ENCODE measurements at regions not wholly inside any gene's neighbourhood (a gene's known extent, or its start where the extent isn't known, plus 50 kb on each side); places are given as distances from the start of the nearest gene placed in this dataset.
A peak's percentile ranks its signal among the peaks of the same experiment; 100 is the strongest.

DNA sequence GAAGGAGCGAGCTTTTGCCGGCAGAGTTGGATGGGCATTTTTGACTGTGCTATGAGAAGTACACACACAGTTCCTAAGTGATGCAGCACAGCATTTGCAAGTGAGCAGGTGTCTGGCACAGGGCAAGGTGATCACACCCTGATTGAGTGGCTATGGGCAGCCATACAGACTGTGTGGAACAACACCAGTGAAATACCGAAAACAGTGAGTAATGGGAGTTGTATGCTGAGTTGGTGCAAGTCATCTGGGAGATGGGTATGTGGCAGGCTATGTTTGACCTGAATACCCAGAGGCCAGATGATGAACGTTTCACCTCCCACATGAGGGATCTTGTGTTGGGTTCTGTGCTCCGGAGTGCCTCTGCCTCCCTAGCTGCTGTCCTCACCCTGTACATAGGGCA lies 53.5 kb upstream of the TIPARP start:
- no peak for ATAC-seq

DNA sequence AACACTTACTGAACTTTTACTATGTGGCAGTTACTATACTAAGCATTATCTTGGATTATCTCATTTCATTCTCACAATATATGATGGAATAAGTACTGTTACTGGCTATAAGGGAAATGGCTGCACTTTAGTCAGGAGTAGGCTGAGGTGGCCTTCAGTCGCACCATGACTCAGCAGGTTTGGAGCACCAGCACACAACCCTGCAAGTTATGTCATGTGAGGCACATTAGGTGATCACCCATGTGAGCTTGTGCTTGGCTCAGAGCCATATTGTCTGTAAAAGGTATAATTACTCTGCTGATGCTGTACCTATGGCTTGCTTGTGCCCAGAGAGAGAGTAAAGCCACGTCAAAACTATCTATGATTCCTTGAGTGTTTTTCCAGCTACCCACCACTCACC lies 54.1 kb upstream of the TIPARP start:
- peak; percentile 87 for ATAC-seq

DNA sequence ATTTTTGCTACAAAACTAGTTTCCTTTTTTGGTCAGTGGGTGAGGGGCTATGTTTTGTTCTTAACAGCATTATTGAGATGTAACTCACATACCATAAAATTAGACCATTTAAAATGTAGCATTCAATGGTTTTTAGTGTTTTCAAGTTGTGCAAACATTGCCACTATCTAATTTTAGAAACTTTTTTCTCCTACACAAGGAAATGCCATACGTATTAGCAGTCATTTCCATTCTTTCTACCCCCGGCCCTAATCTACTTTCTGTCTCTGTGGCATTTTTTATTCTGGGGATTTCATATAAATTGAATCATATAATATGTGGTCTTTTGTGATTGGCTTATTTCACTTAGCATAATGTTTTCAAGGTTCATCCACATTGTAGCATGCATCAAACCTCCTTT lies 55.0 kb upstream of the TIPARP start:
- no peak for ATAC-seq

DNA sequence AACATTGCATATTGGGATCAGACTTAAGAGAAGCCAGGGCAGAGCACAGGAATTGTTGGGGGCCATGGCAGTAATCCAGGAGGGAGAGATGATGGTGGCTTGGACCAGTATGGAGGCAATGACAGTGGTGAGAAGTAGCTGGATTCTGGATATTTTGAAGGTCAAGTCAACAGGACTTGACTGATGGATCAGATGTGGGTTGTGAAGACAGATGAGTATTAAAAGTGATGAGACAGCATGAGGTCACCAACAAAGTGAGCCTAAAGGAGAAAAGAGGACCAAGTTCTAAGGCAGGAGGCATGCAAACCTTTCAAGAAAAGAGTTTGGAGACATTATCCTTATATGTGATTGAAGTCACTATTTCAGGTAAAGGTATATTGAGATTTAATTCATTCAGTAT lies 56.6 kb upstream of the TIPARP start:
- ATAC-seq = no peak

DNA sequence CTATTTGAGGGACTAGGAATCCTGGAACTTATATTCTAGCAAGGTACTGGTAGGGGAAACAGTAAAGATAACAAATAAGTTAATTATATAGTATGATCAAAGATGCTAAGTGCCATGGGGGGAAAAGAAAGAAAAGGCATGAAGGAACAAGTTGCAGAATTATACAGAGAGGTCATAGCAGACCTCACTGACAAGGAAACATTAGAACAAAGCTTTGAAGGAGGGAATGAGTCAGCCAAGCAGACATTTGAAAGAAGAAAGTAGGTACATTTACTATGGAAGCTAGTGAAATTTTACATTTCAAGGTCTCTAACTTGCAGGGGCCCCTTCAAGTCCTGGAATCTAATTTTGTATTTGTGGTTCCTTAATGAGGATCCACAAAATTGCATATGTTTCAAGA lies 57.2 kb upstream of the TIPARP start:
- ATAC-seq = peak; percentile 36

DNA sequence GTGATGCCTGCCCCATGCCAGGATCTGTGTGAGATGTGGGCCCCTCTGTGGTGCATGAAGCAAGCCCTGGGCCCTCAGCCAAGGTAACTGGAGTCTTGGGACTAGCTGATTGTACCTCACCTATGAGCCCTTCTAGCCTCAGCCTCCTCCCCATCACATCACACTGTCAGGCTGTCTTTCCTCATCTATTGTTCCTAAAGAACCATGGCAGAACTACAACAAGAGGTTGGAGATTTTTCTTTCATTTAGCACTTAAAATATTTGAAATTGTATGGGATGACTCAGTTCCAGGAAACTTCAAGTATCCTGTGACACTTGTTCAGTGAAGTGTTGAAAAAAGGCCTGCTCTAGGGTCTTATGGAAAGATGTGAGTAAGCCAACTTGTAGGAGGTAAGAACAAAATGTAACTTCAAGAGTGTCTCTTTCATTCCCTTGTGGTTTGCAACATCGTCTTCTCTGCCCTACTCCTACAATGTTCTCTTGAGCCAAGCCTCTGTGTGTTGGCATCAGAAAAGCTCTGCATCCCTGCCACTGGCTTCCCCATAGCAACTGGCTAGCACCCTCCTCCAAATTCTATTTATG lies 58.7 kb upstream of the TIPARP start:
- no peak for ATAC-seq

DNA sequence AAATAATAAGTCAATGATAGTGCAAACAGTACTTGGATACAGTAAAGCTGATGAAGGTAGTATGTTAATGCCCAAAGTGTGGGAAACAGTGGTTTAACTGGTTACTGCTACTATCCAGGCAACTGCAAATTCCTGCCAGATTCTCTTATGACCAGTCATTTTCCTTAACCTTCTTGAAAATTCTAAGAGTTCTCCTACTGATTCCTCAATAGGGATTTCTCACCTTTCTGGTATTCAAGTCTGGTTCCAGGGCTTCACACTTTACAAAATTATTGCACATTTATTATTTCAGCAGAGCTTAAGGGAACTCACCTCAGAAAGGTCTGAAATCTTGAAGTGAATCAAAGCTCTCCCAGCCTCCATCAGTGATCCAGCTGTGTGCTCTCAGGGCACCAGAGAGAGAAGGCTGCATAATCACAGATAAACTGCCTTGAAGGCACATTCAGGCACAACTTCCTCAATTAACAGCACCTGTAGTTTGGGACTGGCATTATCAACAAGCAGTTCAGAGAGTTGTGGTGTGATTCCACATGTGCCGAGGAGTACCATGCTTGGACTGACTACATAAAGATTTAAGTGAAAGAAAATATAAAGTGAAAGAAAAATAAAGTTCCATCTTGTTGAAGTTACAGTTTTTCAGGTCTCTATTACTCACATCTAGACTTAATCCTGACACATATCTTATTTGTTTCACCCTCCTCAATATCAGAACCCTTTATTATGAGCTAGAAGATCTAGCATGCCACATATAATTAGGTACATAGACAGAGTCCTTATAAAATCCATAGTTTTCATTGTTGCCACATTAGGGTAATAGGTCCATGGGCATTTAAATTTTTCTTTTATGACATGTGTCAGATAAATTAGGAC lies 59.5 kb upstream of the TIPARP start:
- no peak for ATAC-seq

DNA sequence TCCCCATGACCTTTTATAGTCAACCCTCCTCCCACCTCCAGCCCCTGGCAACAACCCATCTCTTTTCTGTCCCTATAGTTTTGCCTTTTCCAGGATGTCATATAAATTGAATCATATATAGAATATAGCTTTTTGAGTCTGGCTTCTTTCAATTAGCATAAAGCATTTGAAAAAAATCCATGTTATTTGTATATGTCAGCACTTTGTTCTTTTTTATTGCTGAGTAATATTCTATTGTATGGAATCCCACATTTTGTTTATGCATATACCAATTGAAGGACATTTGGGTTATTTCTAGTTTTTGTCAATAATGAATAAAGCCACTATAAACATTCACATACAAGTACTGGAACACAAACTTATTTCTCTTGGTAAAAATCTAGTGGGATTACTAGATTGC lies 58.0 kb upstream of the SSR3 start:
- ATAC-seq = no peak

DNA sequence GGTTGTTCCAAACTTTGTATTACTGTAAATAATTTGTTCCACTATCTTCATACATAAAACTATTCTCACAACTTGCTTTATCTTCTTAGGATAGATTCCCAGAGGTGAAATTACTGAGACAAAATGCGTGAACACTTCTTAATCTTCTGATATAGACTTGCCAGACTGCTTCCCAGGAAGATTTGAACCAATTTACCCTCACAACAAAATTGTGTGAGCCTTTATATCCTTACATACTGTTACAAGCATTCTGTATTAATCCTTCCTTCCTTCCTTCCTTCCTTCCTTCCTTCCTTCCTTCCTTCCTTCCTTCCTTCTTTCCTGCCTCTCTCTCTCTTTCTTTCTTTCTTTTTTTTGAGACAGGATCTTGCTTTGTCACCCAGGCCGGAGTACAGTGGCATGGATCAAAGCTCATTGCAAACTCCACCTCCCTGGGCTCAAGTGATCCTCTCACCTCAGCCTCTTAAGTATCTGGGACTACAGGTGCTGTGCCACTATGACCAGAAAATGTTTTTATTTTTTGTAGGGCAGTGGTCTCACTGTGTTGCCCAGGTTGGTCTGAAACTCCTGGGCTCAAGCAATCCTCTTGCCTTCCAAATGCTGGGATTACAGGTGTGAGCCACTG lies 57.1 kb upstream of the SSR3 start:
- ATAC-seq = no peak

DNA sequence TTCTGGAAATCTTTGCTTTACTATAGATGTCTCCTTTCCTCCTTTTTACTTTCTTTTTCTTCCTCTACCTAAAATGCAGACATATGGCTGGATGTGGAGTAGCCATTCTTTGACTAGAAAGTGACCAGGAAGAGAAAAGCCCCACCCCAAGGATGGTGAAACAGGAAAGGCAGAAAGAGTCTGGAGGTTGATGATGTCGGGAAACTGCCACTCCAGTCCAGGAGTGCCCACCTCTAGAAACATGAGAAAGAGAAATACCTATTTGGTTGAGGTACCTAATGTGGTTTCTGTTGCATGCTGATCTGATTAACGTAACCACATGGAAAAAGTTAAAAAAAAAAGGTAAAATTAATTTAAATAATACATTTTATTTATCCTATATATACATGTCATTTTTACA lies 55.2 kb upstream of the SSR3 start:
- ATAC-seq = no peak

DNA sequence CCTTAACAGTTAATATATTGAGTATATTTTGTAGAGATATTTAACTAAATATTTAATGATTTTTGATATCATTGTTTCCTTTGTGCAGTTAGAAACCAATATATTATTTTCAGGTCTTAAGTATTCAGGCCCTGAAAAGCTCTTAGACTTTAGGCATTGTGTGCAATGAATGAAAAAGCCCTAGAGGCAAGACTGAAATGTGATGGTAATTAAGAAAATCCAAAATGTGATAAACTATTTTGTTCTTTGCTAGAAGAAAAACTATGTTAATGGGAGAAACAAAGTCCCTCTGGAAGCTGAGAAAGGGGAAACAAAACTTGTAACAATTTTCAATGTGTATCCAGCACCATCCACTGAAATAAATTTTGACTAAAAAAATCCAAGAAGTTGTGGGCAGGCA lies 54.6 kb upstream of the SSR3 start:
- no peak for ATAC-seq

DNA sequence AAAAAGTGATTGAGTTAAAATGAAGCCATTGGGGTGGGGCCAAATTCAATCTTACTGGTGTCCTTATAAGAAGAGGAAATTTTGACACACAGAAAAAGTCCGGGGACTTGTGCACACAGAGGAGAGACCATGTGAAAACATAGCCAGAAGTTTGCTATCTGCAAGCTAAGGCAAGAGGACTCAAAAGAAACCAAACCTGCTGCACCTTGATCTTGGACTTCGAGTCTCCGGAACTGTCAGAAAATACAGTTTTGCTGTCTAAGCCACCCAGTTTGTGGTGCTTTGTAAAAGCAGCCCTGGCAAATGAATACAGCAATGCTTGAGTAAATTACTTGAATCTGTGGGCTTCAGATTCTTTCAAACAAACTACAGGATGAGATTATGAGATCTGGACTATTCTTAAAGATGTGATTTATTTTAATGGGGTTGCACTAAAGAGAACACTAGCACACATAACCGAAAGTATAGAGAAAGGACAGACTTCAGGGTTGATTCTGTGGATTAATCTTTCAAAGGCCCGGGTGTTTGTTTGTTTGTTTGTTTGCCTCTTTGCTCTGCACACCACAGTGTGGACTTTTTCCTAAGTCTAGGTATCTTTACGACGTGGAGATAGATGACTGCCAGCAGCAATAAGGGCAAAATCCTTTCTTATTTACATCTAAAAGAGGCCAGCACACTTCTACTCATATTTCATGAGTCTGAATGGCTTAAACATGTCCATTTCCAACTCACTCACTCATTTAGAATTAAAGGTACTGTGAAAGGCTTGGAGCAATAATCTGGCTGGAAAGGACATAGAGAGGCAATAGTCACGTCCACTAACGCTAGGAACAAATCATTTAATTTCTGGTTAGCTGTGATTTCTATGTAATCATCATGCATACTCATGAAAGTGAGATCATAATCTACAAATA lies 53.9 kb upstream of the SSR3 start:
- no peak for ATAC-seq

DNA sequence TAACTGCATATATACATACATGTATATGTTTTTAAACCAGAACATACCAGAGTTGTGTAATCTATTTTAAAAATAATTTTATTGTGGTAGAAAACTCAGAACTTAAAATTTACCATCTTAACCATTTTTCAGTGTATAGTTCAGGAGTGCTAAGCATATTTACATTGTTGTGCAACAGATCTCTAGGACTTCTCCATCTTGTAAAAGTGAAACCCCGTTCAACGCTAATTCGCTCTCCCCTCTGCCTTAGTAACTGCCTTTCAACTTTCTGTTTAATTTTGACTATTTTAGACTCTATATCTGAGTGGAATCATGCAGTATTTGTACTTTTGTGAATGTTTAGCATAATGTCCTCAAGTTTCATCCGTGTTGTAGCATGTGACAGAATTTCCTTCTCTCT lies 51.8 kb upstream of the SSR3 start:
- ATAC-seq = no peak

DNA sequence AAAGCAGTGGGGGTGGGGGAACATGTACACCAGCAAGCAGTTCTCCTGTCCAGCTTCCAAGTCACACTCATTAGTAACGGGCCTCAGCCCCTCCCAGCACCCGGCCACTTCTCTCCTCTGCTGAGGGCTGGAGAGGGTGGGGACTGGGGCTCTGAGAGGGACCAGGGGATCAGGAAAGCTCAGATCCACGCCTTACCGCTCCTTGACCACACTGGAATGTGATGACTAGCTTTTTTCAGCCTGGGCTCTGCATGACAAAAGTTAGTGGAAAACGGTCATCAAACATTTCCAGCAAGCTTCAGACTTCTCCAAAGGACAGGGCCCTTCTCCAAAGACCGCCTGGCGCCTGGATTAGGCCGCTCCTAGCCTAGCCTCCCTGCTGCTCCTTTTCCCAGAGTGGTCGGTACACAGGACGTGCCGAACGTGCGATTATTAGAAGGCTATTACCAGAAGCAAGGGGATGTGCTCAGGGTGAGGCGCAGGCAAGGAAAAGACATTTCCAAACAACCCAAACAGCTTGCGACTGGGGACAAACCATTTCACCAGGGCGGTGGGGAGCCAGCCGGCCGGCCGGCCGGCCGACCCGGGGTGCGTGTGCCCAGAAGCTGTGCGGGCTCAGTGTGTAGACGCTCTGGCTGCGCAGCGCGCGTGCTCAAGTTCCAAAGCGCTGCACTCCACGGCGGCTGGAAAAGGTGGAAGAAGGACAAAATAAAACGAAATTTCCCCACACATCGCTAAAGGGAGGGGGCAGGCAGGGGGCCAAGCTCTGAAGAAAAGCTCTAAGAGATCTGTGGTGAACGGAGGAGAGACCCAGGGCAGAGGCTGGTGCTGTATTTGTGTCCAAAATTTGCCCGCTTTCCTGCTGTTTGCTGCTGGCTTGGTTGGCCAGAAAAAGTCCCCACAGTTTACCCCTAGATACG lies 51.0 kb upstream of the SSR3 start:
- ATAC-seq = peak; percentile 71

DNA sequence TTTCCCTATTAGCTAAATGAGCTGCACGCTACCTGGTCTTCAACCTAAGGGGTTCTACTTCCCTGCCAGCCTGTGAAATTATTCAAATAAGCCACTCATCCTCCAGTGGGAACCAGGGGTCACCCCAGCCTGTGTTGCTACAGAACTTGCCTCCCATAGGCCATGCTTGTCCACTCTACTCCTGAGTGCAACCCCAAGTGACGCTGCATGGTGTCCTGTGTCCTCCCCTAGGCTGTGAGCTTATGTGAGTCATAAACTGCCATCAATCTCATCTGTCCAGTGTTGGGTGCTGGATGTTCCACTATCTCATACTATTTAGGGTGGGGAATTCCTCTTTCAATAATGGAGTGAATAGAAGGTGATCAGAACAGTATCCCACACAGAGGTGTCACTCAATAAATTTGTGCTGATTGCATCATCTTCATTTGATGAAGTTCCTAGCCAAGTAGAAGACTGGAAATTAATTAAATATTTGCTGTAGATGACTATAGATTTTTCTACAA lies 49.8 kb upstream of the SSR3 start:
- ATAC-seq = no peak
